ENCODE measurements at regions not wholly inside any gene's neighbourhood (a gene's known extent, or its start where the extent isn't known, plus 50 kb on each side); places are given as distances from the start of the nearest gene placed in this dataset.

- Histone ChIP-seq H3K4me3 (replicated peaks; ENCODE audit: low read depth, low read length) (no peak overlapping the region), H3K36me3 (ENCODE audit: control insufficient read depth, insufficient read depth, low read length) (no peaks in the 10 kb centered on the region), H3K27me3 (replicated peaks; ENCODE audit: control insufficient read depth, insufficient read depth, low read length) (no peaks in the 10 kb centered on the region; the same call in none of the 2 replicates)
- DNase-seq (ENCODE audit: extremely low read depth, insufficient read length): no peak
- TF ChIP-seq, protein P1, sequence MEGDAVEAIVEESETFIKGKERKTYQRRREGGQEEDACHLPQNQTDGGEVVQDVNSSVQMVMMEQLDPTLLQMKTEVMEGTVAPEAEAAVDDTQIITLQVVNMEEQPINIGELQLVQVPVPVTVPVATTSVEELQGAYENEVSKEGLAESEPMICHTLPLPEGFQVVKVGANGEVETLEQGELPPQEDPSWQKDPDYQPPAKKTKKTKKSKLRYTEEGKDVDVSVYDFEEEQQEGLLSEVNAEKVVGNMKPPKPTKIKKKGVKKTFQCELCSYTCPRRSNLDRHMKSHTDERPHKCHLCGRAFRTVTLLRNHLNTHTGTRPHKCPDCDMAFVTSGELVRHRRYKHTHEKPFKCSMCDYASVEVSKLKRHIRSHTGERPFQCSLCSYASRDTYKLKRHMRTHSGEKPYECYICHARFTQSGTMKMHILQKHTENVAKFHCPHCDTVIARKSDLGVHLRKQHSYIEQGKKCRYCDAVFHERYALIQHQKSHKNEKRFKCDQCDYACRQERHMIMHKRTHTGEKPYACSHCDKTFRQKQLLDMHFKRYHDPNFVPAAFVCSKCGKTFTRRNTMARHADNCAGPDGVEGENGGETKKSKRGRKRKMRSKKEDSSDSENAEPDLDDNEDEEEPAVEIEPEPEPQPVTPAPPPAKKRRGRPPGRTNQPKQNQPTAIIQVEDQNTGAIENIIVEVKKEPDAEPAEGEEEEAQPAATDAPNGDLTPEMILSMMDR (IDR thresholded peaks at IDR 0.05; ENCODE audit: insufficient read depth, low read length, poor library complexity, severe bottlenecking): no peak
Measured at GRCh38 chr12:111219440-111219839, 149.5 kb downstream of the PHETA1 start.

GRCh38 chr12:111218499-111218898, 150.4 kb downstream of the PHETA1 start:
- no peak overlapping the region for H3K4me3 ChIP-seq (replicated peaks; ENCODE audit: low read depth, low read length)
- TF ChIP-seq, protein P1 (IDR thresholded peaks at IDR 0.05; ENCODE audit: insufficient read depth, low read length, poor library complexity, severe bottlenecking): no peak
- H3K36me3 ChIP-seq (ENCODE audit: control insufficient read depth, insufficient read depth, low read length): no peaks in the 10 kb centered on the region
- no peak for DNase-seq (ENCODE audit: extremely low read depth, insufficient read length)
- no peaks in the 10 kb centered on the region; the same call in none of the 2 replicates for H3K27me3 ChIP-seq (replicated peaks; ENCODE audit: control insufficient read depth, insufficient read depth, low read length)

DNA sequence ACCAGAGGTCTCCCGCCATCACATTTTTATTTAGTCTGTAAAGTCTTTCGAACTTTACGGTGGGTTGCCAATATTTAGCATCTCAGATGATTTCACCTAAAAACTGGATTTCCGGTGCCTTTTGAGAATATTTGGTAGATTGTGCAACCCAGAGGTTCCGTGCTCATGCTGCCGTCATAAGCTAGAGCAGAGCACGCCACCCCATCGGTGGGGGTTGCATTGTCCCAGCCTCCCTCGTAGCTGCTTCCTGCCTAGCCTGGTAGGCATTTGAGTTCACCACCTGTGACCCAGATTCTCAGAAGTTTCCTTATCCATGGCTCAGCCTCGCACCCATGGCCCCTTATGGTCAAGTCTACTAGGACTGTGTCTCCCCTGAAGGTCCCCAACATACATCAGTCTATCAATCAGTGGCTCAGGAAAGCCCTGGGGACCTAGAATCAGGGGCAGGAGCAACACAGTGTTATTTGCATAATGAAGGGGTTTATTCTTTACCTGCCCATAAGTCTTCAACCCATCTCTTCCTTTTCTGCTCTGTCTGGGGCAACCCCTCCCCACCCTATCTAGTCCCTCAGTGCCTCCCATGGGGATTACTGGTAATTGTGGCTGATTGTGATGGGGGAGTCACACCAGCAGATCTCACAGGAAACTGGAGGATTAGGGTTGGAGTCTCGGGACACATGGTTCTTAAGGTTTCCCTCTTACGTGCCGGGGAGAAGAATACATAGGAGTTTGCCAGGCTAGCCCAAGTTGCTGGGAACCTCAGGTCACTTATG, 152.3 kb downstream of the PHETA1 start:
- no peaks in the 10 kb centered on the region; the same call in none of the 2 replicates for H3K27me3 ChIP-seq (replicated peaks; ENCODE audit: control insufficient read depth, insufficient read depth, low read length)
- DNase-seq (ENCODE audit: extremely low read depth, insufficient read length): no peak
- TF ChIP-seq, protein P1 (IDR thresholded peaks at IDR 0.05; ENCODE audit: insufficient read depth, low read length, poor library complexity, severe bottlenecking): no peak
- no peak overlapping the region for H3K4me3 ChIP-seq (replicated peaks; ENCODE audit: low read depth, low read length)
- no peaks in the 10 kb centered on the region for H3K36me3 ChIP-seq (ENCODE audit: control insufficient read depth, insufficient read depth, low read length)

GRCh38 chr12:111215881-111216280, 153.0 kb downstream of the PHETA1 start:
- Histone ChIP-seq H3K27me3 (replicated peaks; ENCODE audit: control insufficient read depth, insufficient read depth, low read length) (no peaks in the 10 kb centered on the region; the same call in none of the 2 replicates), H3K36me3 (ENCODE audit: control insufficient read depth, insufficient read depth, low read length) (no peaks in the 10 kb centered on the region), H3K4me3 (replicated peaks; ENCODE audit: low read depth, low read length) (no peak overlapping the region)
- TF ChIP-seq, protein P1 (IDR thresholded peaks at IDR 0.05; ENCODE audit: insufficient read depth, low read length, poor library complexity, severe bottlenecking): no peak
- DNase-seq (ENCODE audit: extremely low read depth, insufficient read length): no peak

DNA sequence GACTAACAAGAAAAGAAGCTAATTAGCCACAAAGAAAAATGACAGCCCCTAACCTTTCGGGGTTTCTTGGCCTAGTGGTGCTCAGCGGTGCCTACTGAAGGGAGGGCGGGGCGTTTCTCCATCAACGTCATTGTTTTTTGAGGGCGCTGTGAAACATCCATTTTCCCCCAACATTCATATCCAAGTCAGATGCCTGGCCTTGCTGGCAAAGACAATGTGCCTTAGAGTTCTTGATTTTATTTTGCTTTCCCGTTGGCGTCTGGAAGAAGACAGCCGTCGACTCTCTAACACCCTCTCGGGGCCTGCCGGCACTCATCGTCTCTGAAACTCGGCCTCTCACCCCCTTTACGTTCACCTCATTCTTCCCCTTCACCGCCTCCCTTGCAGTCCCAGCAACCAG, 154.5 kb downstream of the PHETA1 start:
- TF ChIP-seq, protein P1 (IDR thresholded peaks at IDR 0.05; ENCODE audit: insufficient read depth, low read length, poor library complexity, severe bottlenecking): no peak
- H3K27me3 ChIP-seq (replicated peaks; ENCODE audit: control insufficient read depth, insufficient read depth, low read length): no peaks in the 10 kb centered on the region; the same call in none of the 2 replicates
- no peak for DNase-seq (ENCODE audit: extremely low read depth, insufficient read length)
- no peaks in the 10 kb centered on the region for H3K36me3 ChIP-seq (ENCODE audit: control insufficient read depth, insufficient read depth, low read length)
- no peak overlapping the region for H3K4me3 ChIP-seq (replicated peaks; ENCODE audit: low read depth, low read length)

Measured in GM06990 (cell line).